ENCODE measurements at regions not wholly inside any gene's neighbourhood (a gene's known extent, or its start where the extent isn't known, plus 50 kb on each side); places are given as distances from the start of the nearest gene placed in this dataset.
A peak's percentile ranks its signal among the peaks of the same experiment; 100 is the strongest.

GRCh38 chr21:16584756-16585155 is 855.0 kb downstream of the USP25 start:
- H3K4me3 ChIP-seq (ENCODE audit: low read depth, low read length): no peak overlapping the region
- DNase-seq (ENCODE audit: low read depth): no peak
- TF ChIP-seq CTCF (IDR thresholded peaks at IDR 0.05; ENCODE audit: insufficient read depth, low read length): no peak

GRCh38 chr21:16585896-16586295 is 856.1 kb downstream of the USP25 start:
- DNase-seq (ENCODE audit: low read depth): no peak
- TF ChIP-seq CTCF (IDR thresholded peaks at IDR 0.05; ENCODE audit: insufficient read depth, low read length): no peak
- H3K4me3 ChIP-seq (ENCODE audit: low read depth, low read length): no peak overlapping the region

- DNase-seq (ENCODE audit: low read depth): peak; percentile 83
- peak overlapping the region; percentile 51 for H3K4me3 ChIP-seq (ENCODE audit: low read depth, low read length)
- TF ChIP-seq CTCF (IDR thresholded peaks at IDR 0.05; ENCODE audit: insufficient read depth, low read length): no peak
These were observed 857.4 kb downstream of the USP25 start for GRCh38 chr21:16587141-16587581.

GRCh38 chr21:16587681-16588375 is 858.0 kb downstream of the USP25 start:
- TF ChIP-seq CTCF (IDR thresholded peaks at IDR 0.05; ENCODE audit: insufficient read depth, low read length): no peak
- DNase-seq (ENCODE audit: low read depth): peak; percentile 90
- peak overlapping the region; percentile 63 for H3K4me3 ChIP-seq (ENCODE audit: low read depth, low read length)

- peak overlapping the region; percentile 63 for H3K4me3 ChIP-seq (ENCODE audit: low read depth, low read length)
These were observed 858.7 kb downstream of the USP25 start for GRCh38 chr21:16588433-16588860.

GRCh38 chr21:16589006-16589898 is 859.5 kb downstream of the USP25 start:
- peak overlapping the region; percentile 63 for H3K4me3 ChIP-seq (ENCODE audit: low read depth, low read length)
- TF ChIP-seq CTCF (IDR thresholded peaks at IDR 0.05; ENCODE audit: insufficient read depth, low read length): no peak
- no peak for DNase-seq (ENCODE audit: low read depth)

More at GRCh38 chr21:16588433-16588860, 858.7 kb downstream of the USP25 start:
- DNase-seq (ENCODE audit: low read depth): peak; percentile 74
- no peak for TF ChIP-seq CTCF (IDR thresholded peaks at IDR 0.05; ENCODE audit: insufficient read depth, low read length)
